ENCODE measurements at regions not wholly inside any gene's neighbourhood (a gene's known extent, or its start where the extent isn't known, plus 50 kb on each side); places are given as distances from the start of the nearest gene placed in this dataset.
"Not testable (repeated sequence)": the region's sequence is repeated elsewhere in the genome, so short reads cannot be mapped to it uniquely, and the experiment has no call there.

GRCh38 chr6:103504501-103505154, 1355.1 kb downstream of the HACE1 start:
- H3K4ac ChIP-seq (ENCODE audit: low read depth in 1 of 2, low read length in 2 of 2) = no peak overlapping the region
- no peak overlapping the region for H2AK5ac ChIP-seq (ENCODE audit: low read length, severe bottlenecking)
- WGBS = no CpG with 5 or more reads among the region's 1 CpG
- no peak overlapping the region for H3K9ac ChIP-seq (ENCODE audit: low read length)
- H3K4me2 ChIP-seq (ENCODE audit: low read length, poor library complexity, severe bottlenecking) = no peak overlapping the region
- no peak overlapping the region for H3K27ac ChIP-seq (ENCODE audit: low read length, poor library complexity, severe bottlenecking)
- no peaks in the 10 kb centered on the region for H3K27me3 ChIP-seq (ENCODE audit: control insufficient read depth in 1 of 2, insufficient read depth in 1 of 2, low read length in 2 of 2)
- H3K9me3 ChIP-seq (ENCODE audit: control insufficient read depth, low read length) = no peaks in the 10 kb centered on the region
- H2AFZ ChIP-seq (ENCODE audit: low read depth, low read length) = no peak overlapping the region
- no peak overlapping the region for H4K91ac ChIP-seq (ENCODE audit: low read length)
- no peaks in the 10 kb centered on the region for H3K4me1 ChIP-seq (ENCODE audit: control insufficient read depth, insufficient read depth, low read depth, low read length)
- no peak overlapping the region for H2BK15ac ChIP-seq (ENCODE audit: low read depth, poor library complexity, severe bottlenecking)
- no peak overlapping the region for H2BK120ac ChIP-seq (ENCODE audit: low read depth, low read length)
- H3K18ac ChIP-seq (ENCODE audit: low read depth in 1 of 2, low read length in 2 of 2) = no peak overlapping the region
- no peak overlapping the region for H3K14ac ChIP-seq (ENCODE audit: low read length in 2 of 2)
- no peak overlapping the region for H4K8ac ChIP-seq (ENCODE audit: low read length)
- H2BK12ac ChIP-seq (ENCODE audit: low read length in 2 of 2) = no peak overlapping the region
- DNase-seq = no peak
- H2BK5ac ChIP-seq (ENCODE audit: low read depth, low read length, poor library complexity, severe bottlenecking) = no peak overlapping the region
- H3K23ac ChIP-seq (ENCODE audit: low read length in 2 of 2) = no peak overlapping the region
- H3K79me1 ChIP-seq (replicated peaks; ENCODE audit: low read length, poor library complexity, severe bottlenecking) = no peaks in the 10 kb centered on the region
- no peak overlapping the region for H3K4me3 ChIP-seq (ENCODE audit: insufficient read depth in 1 of 2, low read depth in 1 of 2, low read length in 2 of 2)
- H3K36me3 ChIP-seq (ENCODE audit: control insufficient read depth in 1 of 2, insufficient read depth in 2 of 2, low read depth in 1 of 2, low read length in 2 of 2) = no peaks in the 10 kb centered on the region

DNA sequence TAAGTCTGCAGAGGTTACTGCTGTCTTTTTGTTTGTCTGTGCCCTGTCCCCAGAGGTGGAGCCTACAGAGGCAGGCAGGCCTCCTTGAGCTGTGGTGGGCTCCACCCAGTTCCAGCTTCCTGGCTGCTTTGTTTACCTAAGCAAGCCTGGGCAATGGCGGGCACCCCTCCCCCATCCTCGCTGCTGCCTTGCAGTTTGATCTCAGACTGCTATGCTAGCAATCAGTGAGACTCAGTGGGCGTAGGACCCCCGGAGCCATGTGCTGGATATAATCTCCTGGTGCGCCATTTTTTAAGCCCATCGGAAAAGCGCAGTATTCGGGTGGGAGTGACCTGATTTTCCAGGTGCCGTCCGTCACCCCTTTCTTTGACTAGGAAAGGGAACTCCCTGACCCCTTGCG, 1363.1 kb downstream of the HACE1 start:
- H2AK5ac ChIP-seq (ENCODE audit: low read length, severe bottlenecking); H3K23ac ChIP-seq (ENCODE audit: low read length in 2 of 2); H2BK5ac ChIP-seq (ENCODE audit: low read depth, low read length, poor library complexity, severe bottlenecking); H2BK120ac ChIP-seq (ENCODE audit: low read depth, low read length); H3K27ac ChIP-seq (ENCODE audit: low read length, poor library complexity, severe bottlenecking); H2BK12ac ChIP-seq (ENCODE audit: low read length in 2 of 2); H3K4me3 ChIP-seq (ENCODE audit: insufficient read depth in 1 of 2, low read depth in 1 of 2, low read length in 2 of 2); H3K9me3 ChIP-seq (ENCODE audit: control insufficient read depth, low read length); H3K9ac ChIP-seq (ENCODE audit: low read length); H3K14ac ChIP-seq (ENCODE audit: low read length in 2 of 2); H3K27me3 ChIP-seq (ENCODE audit: control insufficient read depth in 1 of 2, insufficient read depth in 1 of 2, low read length in 2 of 2); H3K79me1 ChIP-seq (replicated peaks; ENCODE audit: low read length, poor library complexity, severe bottlenecking); H3K36me3 ChIP-seq (ENCODE audit: control insufficient read depth in 1 of 2, insufficient read depth in 2 of 2, low read depth in 1 of 2, low read length in 2 of 2); H2AFZ ChIP-seq (ENCODE audit: low read depth, low read length); H4K91ac ChIP-seq (ENCODE audit: low read length); DNase-seq; H4K8ac ChIP-seq (ENCODE audit: low read length); H2BK15ac ChIP-seq (ENCODE audit: low read depth, poor library complexity, severe bottlenecking); H3K4ac ChIP-seq (ENCODE audit: low read depth in 1 of 2, low read length in 2 of 2); H3K4me1 ChIP-seq (ENCODE audit: control insufficient read depth, insufficient read depth, low read depth, low read length); H3K4me2 ChIP-seq (ENCODE audit: low read length, poor library complexity, severe bottlenecking); H3K18ac ChIP-seq (ENCODE audit: low read depth in 1 of 2, low read length in 2 of 2): not testable (repeated sequence)
- 88% methylated on average over 9 of the region's 11 CpGs for WGBS

DNA sequence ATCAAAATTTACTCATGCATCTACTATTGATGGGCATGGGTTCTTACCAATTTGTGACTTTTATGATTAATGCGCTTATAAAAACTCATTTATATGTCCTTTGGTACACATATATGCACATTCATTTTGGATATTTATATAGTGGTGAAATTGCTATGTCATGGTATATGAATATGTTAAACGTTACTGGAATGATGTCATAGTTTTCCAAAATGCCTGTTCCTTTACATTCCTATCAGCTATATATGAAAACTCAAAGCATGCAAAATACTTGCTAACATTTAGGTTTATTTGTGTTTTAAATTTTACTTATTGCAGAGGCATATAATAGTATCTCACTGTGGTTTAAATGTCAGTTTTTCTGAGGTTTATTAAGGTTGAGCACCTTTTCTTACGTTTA, 1403.1 kb downstream of the HACE1 start:
- Histone ChIP-seq H2AK5ac (ENCODE audit: low read length, severe bottlenecking) (no peak overlapping the region), H3K79me1 (replicated peaks; ENCODE audit: low read length, poor library complexity, severe bottlenecking) (no peaks in the 10 kb centered on the region), H3K9ac (ENCODE audit: low read length) (no peak overlapping the region), H3K4me2 (ENCODE audit: low read length, poor library complexity, severe bottlenecking) (no peak overlapping the region), H2AFZ (ENCODE audit: low read depth, low read length) (no peak overlapping the region), H3K4me3 (ENCODE audit: insufficient read depth in 1 of 2, low read depth in 1 of 2, low read length in 2 of 2) (no peak overlapping the region), H4K91ac (ENCODE audit: low read length) (no peak overlapping the region), H3K4ac (ENCODE audit: low read depth in 1 of 2, low read length in 2 of 2) (no peak overlapping the region), H3K9me3 (ENCODE audit: control insufficient read depth, low read length) (peaks cover 10% of the 10 kb centered on the region), H3K27ac (ENCODE audit: low read length, poor library complexity, severe bottlenecking) (no peak overlapping the region), H2BK5ac (ENCODE audit: low read depth, low read length, poor library complexity, severe bottlenecking) (no peak overlapping the region), H2BK12ac (ENCODE audit: low read length in 2 of 2) (no peak overlapping the region), H3K27me3 (ENCODE audit: control insufficient read depth in 1 of 2, insufficient read depth in 1 of 2, low read length in 2 of 2) (no peaks in the 10 kb centered on the region), H3K23ac (ENCODE audit: low read length in 2 of 2) (no peak overlapping the region), H3K18ac (ENCODE audit: low read depth in 1 of 2, low read length in 2 of 2) (no peak overlapping the region), H4K8ac (ENCODE audit: low read length) (no peak overlapping the region), H3K14ac (ENCODE audit: low read length in 2 of 2) (no peak overlapping the region), H3K4me1 (ENCODE audit: control insufficient read depth, insufficient read depth, low read depth, low read length) (no peaks in the 10 kb centered on the region), H2BK120ac (ENCODE audit: low read depth, low read length) (no peak overlapping the region), H3K36me3 (ENCODE audit: control insufficient read depth in 1 of 2, insufficient read depth in 2 of 2, low read depth in 1 of 2, low read length in 2 of 2) (no peaks in the 10 kb centered on the region), H2BK15ac (ENCODE audit: low read depth, poor library complexity, severe bottlenecking) (no peak overlapping the region)
- no peak for DNase-seq
- WGBS = no CpG with 5 or more reads among the region's 3 CpGs

GRCh38 chr6:103455275-103455674, 1404.4 kb downstream of the HACE1 start:
- no CpG with 5 or more reads among the region's 1 CpG for WGBS
- no peak overlapping the region for H3K9ac ChIP-seq (ENCODE audit: low read length)

More at GRCh38 chr6:103455275-103455674, 1404.4 kb downstream of the HACE1 start:
- Histone ChIP-seq H3K23ac (ENCODE audit: low read length in 2 of 2) (no peak overlapping the region), H4K8ac (ENCODE audit: low read length) (no peak overlapping the region), H3K4me1 (ENCODE audit: control insufficient read depth, insufficient read depth, low read depth, low read length) (no peaks in the 10 kb centered on the region), H2BK15ac (ENCODE audit: low read depth, poor library complexity, severe bottlenecking) (no peak overlapping the region), H3K4me2 (ENCODE audit: low read length, poor library complexity, severe bottlenecking) (no peak overlapping the region), H4K91ac (ENCODE audit: low read length) (no peak overlapping the region), H2BK5ac (ENCODE audit: low read depth, low read length, poor library complexity, severe bottlenecking) (no peak overlapping the region), H3K27ac (ENCODE audit: low read length, poor library complexity, severe bottlenecking) (no peak overlapping the region), H3K36me3 (ENCODE audit: control insufficient read depth in 1 of 2, insufficient read depth in 2 of 2, low read depth in 1 of 2, low read length in 2 of 2) (no peaks in the 10 kb centered on the region), H3K14ac (ENCODE audit: low read length in 2 of 2) (no peak overlapping the region), H3K79me1 (replicated peaks; ENCODE audit: low read length, poor library complexity, severe bottlenecking) (no peaks in the 10 kb centered on the region), H2AK5ac (ENCODE audit: low read length, severe bottlenecking) (no peak overlapping the region), H2BK120ac (ENCODE audit: low read depth, low read length) (no peak overlapping the region), H2BK12ac (ENCODE audit: low read length in 2 of 2) (no peak overlapping the region), H2AFZ (ENCODE audit: low read depth, low read length) (no peak overlapping the region), H3K27me3 (ENCODE audit: control insufficient read depth in 1 of 2, insufficient read depth in 1 of 2, low read length in 2 of 2) (no peaks in the 10 kb centered on the region), H3K4me3 (ENCODE audit: insufficient read depth in 1 of 2, low read depth in 1 of 2, low read length in 2 of 2) (no peak overlapping the region), H3K9me3 (ENCODE audit: control insufficient read depth, low read length) (peaks cover 10% of the 10 kb centered on the region), H3K4ac (ENCODE audit: low read depth in 1 of 2, low read length in 2 of 2) (no peak overlapping the region), H3K18ac (ENCODE audit: low read depth in 1 of 2, low read length in 2 of 2) (no peak overlapping the region)
- DNase-seq = no peak

Data from mesenchymal stem cell (in vitro differentiated cells and primary cell).